Osteocyte (in vitro differentiated cells): ENCODE measurements at regions not wholly inside any gene's neighbourhood (a gene's known extent, or its start where the extent isn't known, plus 50 kb on each side); places are given as distances from the start of the nearest gene placed in this dataset.

Source experiments
- DNase-seq: peaks from one replicate; pipeline ENCODE4 v3.0.0; 2021; ENCODE audit warnings: mixed read lengths; ENCODE audit not compliant: unreplicated experiment; ENCODE audit errors: extremely low spot score
- H3K27ac Mint-ChIP-seq: one replicate; pipeline ENCODE4 v1.8.0; 2021; ENCODE audit warnings: mild to moderate bottlenecking, mixed read lengths; ENCODE audit not compliant: unreplicated experiment
- H3K27me3 Mint-ChIP-seq: one replicate; pipeline ENCODE4 v1.8.0; 2021; ENCODE audit warnings: mixed read lengths; ENCODE audit not compliant: unreplicated experiment
- H3K36me3 Mint-ChIP-seq: one replicate; pipeline ENCODE4 v1.8.0; 2021; ENCODE audit warnings: mixed read lengths; ENCODE audit not compliant: unreplicated experiment
- H3K4me1 Mint-ChIP-seq: one replicate; pipeline ENCODE4 v1.8.0; 2021; ENCODE audit warnings: mixed read lengths; ENCODE audit not compliant: unreplicated experiment
- H3K4me3 Mint-ChIP-seq: one replicate; pipeline ENCODE4 v1.8.0; 2021; ENCODE audit warnings: mild to moderate bottlenecking, moderate library complexity, mixed read lengths; ENCODE audit not compliant: unreplicated experiment
- H3K9me3 Mint-ChIP-seq: one replicate; pipeline ENCODE4 v1.8.0; 2021; ENCODE audit warnings: mixed read lengths; ENCODE audit not compliant: unreplicated experiment
- CTCF ChIP-seq: fragments of 200-600 bp; sonication (generic); IDR thresholded peaks from 2 replicates; pipeline ENCODE4 v1.5.0; 2021; ENCODE audit warnings: antibody characterized with exemption, mild to moderate bottlenecking, moderate library complexity

- TF ChIP-seq CTCF, result no peak
- Mint-ChIP-seq H3K9me3 (no peaks in the 10 kb centered on the region), H3K4me1 (peaks cover 18% of the 10 kb centered on the region), H3K27me3 (no peaks in the 10 kb centered on the region), H3K27ac (no peak overlapping the region), H3K36me3 (no peaks in the 10 kb centered on the region), H3K4me3 (no peak overlapping the region)
- no peak for DNase-seq
These were observed 101.8 kb upstream of the NAP1L1 start for GRCh38 chr12:76186131-76186906.

- H3K4me1 Mint-ChIP-seq, result peaks cover 18% of the 10 kb centered on the region
- H3K4me3 Mint-ChIP-seq, result no peak overlapping the region
- no peak for DNase-seq
- no peaks in the 10 kb centered on the region for H3K36me3 Mint-ChIP-seq
- H3K27me3 Mint-ChIP-seq, result peaks cover 2% of the 10 kb centered on the region
- peak overlapping the region; percentile 54 for H3K27ac Mint-ChIP-seq
- H3K9me3 Mint-ChIP-seq, result no peaks in the 10 kb centered on the region
- no peak for TF ChIP-seq CTCF
These were observed 99.1 kb upstream of the NAP1L1 start for GRCh38 chr12:76183459-76184186.

GRCh38 chr12:76180401-76181277 lies 96.2 kb upstream of the NAP1L1 start:
- no peak for TF ChIP-seq CTCF
- H3K27ac Mint-ChIP-seq, result no peak overlapping the region
- peaks cover 16% of the 10 kb centered on the region for H3K4me1 Mint-ChIP-seq
- H3K4me3 Mint-ChIP-seq, result no peak overlapping the region
- H3K36me3 Mint-ChIP-seq, result no peaks in the 10 kb centered on the region
- H3K9me3 Mint-ChIP-seq, result no peaks in the 10 kb centered on the region
- H3K27me3 Mint-ChIP-seq, result peaks cover 2% of the 10 kb centered on the region
- no peak for DNase-seq

- Mint-ChIP-seq H3K4me3 (no peak overlapping the region), H3K9me3 (no peaks in the 10 kb centered on the region), H3K27me3 (peaks cover 2% of the 10 kb centered on the region), H3K4me1 (peaks cover 10% of the 10 kb centered on the region), H3K36me3 (no peaks in the 10 kb centered on the region), H3K27ac (no peak overlapping the region)
- TF ChIP-seq CTCF, result no peak
- DNase-seq, result no peak
These were observed 94.0 kb upstream of the NAP1L1 start for GRCh38 chr12:76178452-76178851.
